HepG2 (cell line): ENCODE measurements at regions not wholly inside any gene's neighbourhood (a gene's known extent, or its start where the extent isn't known, plus 50 kb on each side); places are given as distances from the start of the nearest gene placed in this dataset.

Experiments used
- ATAC-seq: fragments of 200-7000 bp; cut with Tn5 transposase; 3 replicates; pipeline ENCODE4 v1.9.1; 2020; ENCODE audit warnings: mild to moderate bottlenecking, moderate library complexity
- BruUV-seq: library from RNA; stranded (reverse); fragments of 400-500 nt; replicated peaks from 2 replicates; lab custom pipeline; 2021; lab: Mats Ljungman, UMichigan
- CTCF ChIA-PET: fragments of 300-600 bp; formaldehyde crosslinking; extraction: SDS; loops from one replicate; lab custom pipeline; 2021; ENCODE audit warnings: low total read pairs, inconsistent platforms, low intra/inter-chr PET ratio; lab: Yijun Ruan, JAX
- POLR2A ChIA-PET: fragments of 350-600 bp; sonication (Branson Sonifier 250); formaldehyde crosslinking; loops from one replicate; lab custom pipeline; 2020; ENCODE audit warnings: antibody characterized with exemption, inconsistent platforms; lab: Yijun Ruan, JAX
- DNase-seq: peaks from one replicate; pipeline ENCODE4 v3.0.0-alpha.2; 2015; ENCODE audit warnings: low spot score
- FAIRE-seq: peaks from 3 replicates; lab custom pipeline; 2011; peaks lifted over from hg19 to GRCh38; lab: Jason Lieb, UNC
- H2AFZ ChIP-seq: one replicate; pipeline ENCODE4 v1.6.1; 2011; ENCODE audit warnings: low read length, inconsistent platforms
- H3K27ac ChIP-seq: fragments of 300-600 bp; 3 replicates; pipeline ENCODE4 v1.8.0; 2011; ENCODE audit warnings: mixed run types, mild to moderate bottlenecking, mixed read lengths, low read length, inconsistent platforms; ENCODE audit not compliant: insufficient read depth; ENCODE audit errors: extremely low read length
- H3K27me3 ChIP-seq, 2 experiments: fragments of 200-600 bp in 1 of 2; 2 replicates in 1 of 2; 3 replicates in 1 of 2; pipeline versions ENCODE4 v1.6.0 to v1.8.0; 2011; ENCODE audit warnings: low read length in 2 of 2, mild to moderate bottlenecking in 2 of 2, moderate library complexity in 2 of 2, inconsistent platforms in 1 of 2; ENCODE audit not compliant: insufficient read depth in 2 of 2, control insufficient read depth in 1 of 2
- H3K36me3 ChIP-seq, 2 experiments: fragments of 200-600 bp in 1 of 2; replicated peaks in 1 of 2; 2 replicates in 1 of 2; 3 replicates in 1 of 2; pipeline versions ENCODE4 v1.5.1 to v1.8.0; 2011; ENCODE audit warnings: low read length in 2 of 2, inconsistent platforms in 1 of 2; ENCODE audit not compliant: insufficient read depth in 2 of 2, control insufficient read depth in 1 of 2
- H3K4me1 ChIP-seq: 2 replicates; pipeline ENCODE4 v1.5.1; 2012; ENCODE audit warnings: low read length, inconsistent platforms; ENCODE audit not compliant: insufficient read depth
- H3K4me2 ChIP-seq: 2 replicates; pipeline ENCODE4 v1.6.0; 2011; ENCODE audit warnings: low read depth, low read length, inconsistent platforms
- H3K4me3 ChIP-seq, 3 experiments: fragments of 200-600 bp in 1 of 3; sonication (generic), shearing (Covaris generic) in 1 of 3; replicated peaks in 1 of 3; 2 replicates each; pipeline ENCODE4 v1.5.1; 2011 to 2016; ENCODE audit warnings: low read length in 3 of 3, inconsistent platforms in 2 of 3, low read depth in 2 of 3, mild to moderate bottlenecking in 2 of 3, control low read depth in 1 of 3, mixed read lengths in 1 of 3; ENCODE audit not compliant: insufficient read depth in 1 of 3
- H3K79me2 ChIP-seq: one replicate; pipeline ENCODE4 v1.6.1; 2011; ENCODE audit warnings: low read length, inconsistent platforms; ENCODE audit not compliant: insufficient read depth
- H3K9ac ChIP-seq: 2 replicates; pipeline ENCODE4 v1.6.0; 2011; ENCODE audit warnings: mild to moderate bottlenecking, low read depth, low read length, inconsistent platforms; ENCODE audit not compliant: insufficient read depth
- H3K9me3 ChIP-seq: 2 replicates; pipeline ENCODE4 v1.5.1; 2012; ENCODE audit warnings: mild to moderate bottlenecking, low read length
- H4K20me1 ChIP-seq: 2 replicates; pipeline ENCODE4 v1.6.0; 2011; ENCODE audit warnings: inconsistent platforms, mild to moderate bottlenecking, low read length, moderate library complexity; ENCODE audit not compliant: insufficient read depth
- LCORL ChIP-seq, 2 experiments: fragments of 450-650 bp in 1 of 2; sonication (generic) in 1 of 2; formaldehyde crosslinking in 1 of 2; IDR thresholded peaks; 2 replicates each; pipeline versions ENCODE4 v1.5.0 to v1.6.1; 2017 to 2020; ENCODE audit warnings: antibody characterized with exemption in 1 of 2, missing genetic modification reagents in 1 of 2
- NRL ChIP-seq: sonication (generic); formaldehyde crosslinking; IDR thresholded peaks from 2 replicates; pipeline ENCODE4 v1.5.0; 2020; ENCODE audit warnings: missing genetic modification reagents, mild to moderate bottlenecking, moderate library complexity, borderline replicate concordance
- RARA ChIP-seq: IDR thresholded peaks from 2 replicates; pipeline ENCODE4 v1.6.1; 2016; ENCODE audit warnings: missing genetic modification reagents, missing compliant biosample characterization
- RXRA ChIP-seq: sonication (generic); formaldehyde crosslinking; IDR thresholded peaks from 2 replicates; pipeline ENCODE4 v1.5.1; 2020; ENCODE audit warnings: missing genetic modification reagents
- SALL2 ChIP-seq: sonication (generic); formaldehyde crosslinking; IDR thresholded peaks from 2 replicates; pipeline ENCODE4 v1.8.1; 2023; ENCODE audit warnings: mild to moderate bottlenecking, missing genetic modification reagents, inconsistent platforms
- SIN3B ChIP-seq: fragments of 150-350 bp; IDR thresholded peaks from 2 replicates; pipeline ENCODE4 v1.6.1; 2014; ENCODE audit warnings: low read length
- ZMYM4 ChIP-seq: sonication (generic); formaldehyde crosslinking; IDR thresholded peaks from 2 replicates; pipeline ENCODE4 v1.8.1; 2023; ENCODE audit warnings: mild to moderate bottlenecking, missing genetic modification reagents
- ZNF570 ChIP-seq: sonication (generic); formaldehyde crosslinking; IDR thresholded peaks from 2 replicates; pipeline ENCODE4 v1.4.0; 2020; ENCODE audit warnings: mild to moderate bottlenecking, missing genetic modification reagents, borderline replicate concordance
- ZNF674 ChIP-seq: sonication (generic); formaldehyde crosslinking; IDR thresholded peaks from 2 replicates; pipeline ENCODE4 v1.5.0; 2020; ENCODE audit warnings: low read depth, mild to moderate bottlenecking, missing genetic modification reagents
- WGBS: methylation state at CpG from one replicate; pipeline ENCODE4 v1.1.6; 2017; ENCODE audit warnings: low lambda C conversion rate; 5-methylcytosine and 5-hydroxymethylcytosine counted together
- in situ Hi-C: cut with HindIII; loops from 2 replicates; pipeline ENCODE4 v1.10.0; 2017; ENCODE audit warnings: low pct_unique_long_range_greater_than_20kb; ENCODE audit not compliant: extremely low pct_ligation_motif_present
- intact Hi-C: fragments of 100-400 bp; cut with micrococcal nuclease; formaldehyde crosslinking; loops from one replicate; pipeline ENCODE4 v1.10.0; 2022; ENCODE audit not compliant: unreplicated experiment
- TF ChIP-seq, protein P1 (sequence below): sonication (generic); formaldehyde crosslinking; IDR thresholded peaks from 2 replicates; pipeline ENCODE4 v1.5.0; 2020; ENCODE audit warnings: mild to moderate bottlenecking, missing genetic modification reagents
- TF ChIP-seq, protein P2 (sequence below): sonication (generic); formaldehyde crosslinking; IDR thresholded peaks from 2 replicates; pipeline ENCODE4 v1.5.0; 2020; ENCODE audit warnings: mild to moderate bottlenecking, missing genetic modification reagents

DNA sequence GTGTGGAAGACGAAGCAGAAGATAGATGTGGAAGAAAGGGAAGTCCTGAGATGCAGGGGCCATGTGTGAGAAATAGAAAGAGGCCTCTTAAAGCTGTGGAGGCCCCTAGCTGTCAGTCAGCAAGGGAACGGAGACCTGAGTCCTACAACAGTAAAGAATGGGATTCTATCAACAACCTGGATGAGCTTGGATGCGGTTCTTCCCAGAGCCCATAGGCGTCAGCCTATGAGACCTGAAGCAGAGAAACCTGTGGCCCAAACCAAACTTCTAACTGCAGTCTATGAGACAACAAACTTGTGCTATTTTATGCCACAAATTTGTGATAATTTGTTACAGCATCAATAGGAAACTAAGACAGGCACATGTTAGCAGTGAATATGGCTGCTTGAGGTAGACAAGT lies 583.7 kb downstream of the ADCYAP1 start:
- DNase-seq (no peak), ATAC-seq (no peak; the same call in 2 of the 3 replicates), FAIRE-seq (no peak)
- Histone ChIP-seq H3K36me3 (no peaks in the 10 kb centered on the region), H2AFZ (no peak overlapping the region), H3K9ac (no peak overlapping the region), H3K4me2 (no peak overlapping the region), H3K27me3 (no peaks in the 10 kb centered on the region), H3K4me3 (no peak overlapping the region), H3K27ac (no peak overlapping the region), H3K79me2 (no peaks in the 10 kb centered on the region), H4K20me1 (no peaks in the 10 kb centered on the region), H3K9me3 (no peaks in the 10 kb centered on the region), H3K4me1 (no peaks in the 10 kb centered on the region)
- ChIA-PET POLR2A (no interaction called here), CTCF (no interaction called here)
- WGBS = 0% methylated on average over 4 of the region's 4 CpGs
- in situ Hi-C loops = no loop called here
- BruUV-seq = no TSS peak
- intact Hi-C loops = no loop called here
- TF ChIP-seq ZNF570 (no peak), NRL (CRISPR knock-in tag) (no peak), RARA (CRISPR knock-in tag) (no peak), ZNF674 (CRISPR knock-in tag) (no peak), SIN3B (no peak), RXRA (CRISPR knock-in tag) (no peak)

DNA sequence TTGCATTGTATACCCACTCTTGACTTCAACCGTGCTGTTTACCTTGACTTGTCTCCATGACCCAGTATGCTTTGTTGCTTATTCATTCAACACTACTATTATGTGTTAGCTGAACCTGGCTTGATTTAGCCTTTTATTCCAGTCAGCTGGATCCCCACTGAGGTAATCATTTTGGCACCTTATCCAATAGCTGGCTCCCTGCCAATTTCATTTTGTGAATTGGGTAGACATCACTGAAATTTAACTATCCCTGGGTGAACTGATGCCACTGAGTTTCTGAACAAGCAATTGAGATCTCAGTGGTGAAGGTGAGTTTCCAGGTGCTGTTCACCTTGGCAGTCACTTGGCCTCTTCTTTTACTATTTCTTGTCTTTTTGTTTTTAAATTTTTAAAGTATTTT lies 584.3 kb downstream of the ADCYAP1 start:
- Histone ChIP-seq H3K9me3 (no peaks in the 10 kb centered on the region), H3K27ac (no peak overlapping the region), H3K9ac (no peak overlapping the region), H3K27me3 (no peaks in the 10 kb centered on the region), H4K20me1 (no peaks in the 10 kb centered on the region), H3K4me3 (no peak overlapping the region), H3K79me2 (no peaks in the 10 kb centered on the region), H3K36me3 (no peaks in the 10 kb centered on the region), H3K4me1 (no peaks in the 10 kb centered on the region), H3K4me2 (no peak overlapping the region), H2AFZ (no peak overlapping the region)
- BruUV-seq = no TSS peak
- 0% methylated on average over 1 of the region's 1 CpG for WGBS
- intact Hi-C loops = no loop called here
- in situ Hi-C loops = no loop called here
- ChIA-PET CTCF (no interaction called here), POLR2A (no interaction called here)
- DNase-seq = no peak
- FAIRE-seq = no peak
- no peak for ATAC-seq
- TF ChIP-seq LCORL (IDR thresholded peaks at IDR 0.05) = 0 out of 2 replicates have a peak, but pooled peaks have one; percentile 54
- TF ChIP-seq LCORL (CRISPR knock-in tag; IDR thresholded peaks at IDR 0.05) = no peak
- TF ChIP-seq, protein P1, sequence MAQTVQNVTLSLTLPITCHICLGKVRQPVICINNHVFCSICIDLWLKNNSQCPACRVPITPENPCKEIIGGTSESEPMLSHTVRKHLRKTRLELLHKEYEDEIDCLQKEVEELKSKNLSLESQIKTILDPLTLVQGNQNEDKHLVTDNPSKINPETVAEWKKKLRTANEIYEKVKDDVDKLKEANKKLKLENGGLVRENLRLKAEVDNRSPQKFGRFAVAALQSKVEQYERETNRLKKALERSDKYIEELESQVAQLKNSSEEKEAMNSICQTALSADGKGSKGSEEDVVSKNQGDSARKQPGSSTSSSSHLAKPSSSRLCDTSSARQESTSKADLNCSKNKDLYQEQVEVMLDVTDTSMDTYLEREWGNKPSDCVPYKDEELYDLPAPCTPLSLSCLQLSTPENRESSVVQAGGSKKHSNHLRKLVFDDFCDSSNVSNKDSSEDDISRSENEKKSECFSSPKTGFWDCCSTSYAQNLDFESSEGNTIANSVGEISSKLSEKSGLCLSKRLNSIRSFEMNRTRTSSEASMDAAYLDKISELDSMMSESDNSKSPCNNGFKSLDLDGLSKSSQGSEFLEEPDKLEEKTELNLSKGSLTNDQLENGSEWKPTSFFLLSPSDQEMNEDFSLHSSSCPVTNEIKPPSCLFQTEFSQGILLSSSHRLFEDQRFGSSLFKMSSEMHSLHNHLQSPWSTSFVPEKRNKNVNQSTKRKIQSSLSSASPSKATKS (CRISPR knock-in tag) = no peak
- no peak for TF ChIP-seq SALL2 (CRISPR knock-in tag)
- no peak for TF ChIP-seq ZMYM4 (CRISPR knock-in tag)
- TF ChIP-seq, protein P2, sequence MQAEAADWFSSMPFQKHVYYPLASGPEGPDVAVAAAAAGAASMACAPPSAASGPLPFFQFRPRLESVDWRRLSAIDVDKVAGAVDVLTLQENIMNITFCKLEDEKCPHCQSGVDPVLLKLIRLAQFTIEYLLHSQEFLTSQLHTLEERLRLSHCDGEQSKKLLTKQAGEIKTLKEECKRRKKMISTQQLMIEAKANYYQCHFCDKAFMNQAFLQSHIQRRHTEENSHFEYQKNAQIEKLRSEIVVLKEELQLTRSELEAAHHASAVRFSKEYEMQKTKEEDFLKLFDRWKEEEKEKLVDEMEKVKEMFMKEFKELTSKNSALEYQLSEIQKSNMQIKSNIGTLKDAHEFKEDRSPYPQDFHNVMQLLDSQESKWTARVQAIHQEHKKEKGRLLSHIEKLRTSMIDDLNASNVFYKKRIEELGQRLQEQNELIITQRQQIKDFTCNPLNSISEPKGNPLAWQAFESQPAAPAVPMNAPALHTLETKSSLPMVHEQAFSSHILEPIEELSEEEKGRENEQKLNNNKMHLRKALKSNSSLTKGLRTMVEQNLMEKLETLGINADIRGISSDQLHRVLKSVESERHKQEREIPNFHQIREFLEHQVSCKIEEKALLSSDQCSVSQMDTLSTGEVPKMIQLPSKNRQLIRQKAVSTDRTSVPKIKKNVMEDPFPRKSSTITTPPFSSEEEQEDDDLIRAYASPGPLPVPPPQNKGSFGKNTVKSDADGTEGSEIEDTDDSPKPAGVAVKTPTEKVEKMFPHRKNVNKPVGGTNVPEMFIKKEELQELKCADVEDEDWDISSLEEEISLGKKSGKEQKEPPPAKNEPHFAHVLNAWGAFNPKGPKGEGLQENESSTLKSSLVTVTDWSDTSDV (CRISPR knock-in tag) = no peak
